GM03348 (cell line): ENCODE measurements at regions not wholly inside any gene's neighbourhood (a gene's known extent, or its start where the extent isn't known, plus 50 kb on each side); places are given as distances from the start of the nearest gene placed in this dataset.
A peak's percentile ranks its signal among the peaks of the same experiment; 100 is the strongest.

ENCODE experiments used
- DNase-seq: peaks from one replicate; pipeline ENCODE4 v3.0.0; 2012; ENCODE audit warnings: low spot score

DNA sequence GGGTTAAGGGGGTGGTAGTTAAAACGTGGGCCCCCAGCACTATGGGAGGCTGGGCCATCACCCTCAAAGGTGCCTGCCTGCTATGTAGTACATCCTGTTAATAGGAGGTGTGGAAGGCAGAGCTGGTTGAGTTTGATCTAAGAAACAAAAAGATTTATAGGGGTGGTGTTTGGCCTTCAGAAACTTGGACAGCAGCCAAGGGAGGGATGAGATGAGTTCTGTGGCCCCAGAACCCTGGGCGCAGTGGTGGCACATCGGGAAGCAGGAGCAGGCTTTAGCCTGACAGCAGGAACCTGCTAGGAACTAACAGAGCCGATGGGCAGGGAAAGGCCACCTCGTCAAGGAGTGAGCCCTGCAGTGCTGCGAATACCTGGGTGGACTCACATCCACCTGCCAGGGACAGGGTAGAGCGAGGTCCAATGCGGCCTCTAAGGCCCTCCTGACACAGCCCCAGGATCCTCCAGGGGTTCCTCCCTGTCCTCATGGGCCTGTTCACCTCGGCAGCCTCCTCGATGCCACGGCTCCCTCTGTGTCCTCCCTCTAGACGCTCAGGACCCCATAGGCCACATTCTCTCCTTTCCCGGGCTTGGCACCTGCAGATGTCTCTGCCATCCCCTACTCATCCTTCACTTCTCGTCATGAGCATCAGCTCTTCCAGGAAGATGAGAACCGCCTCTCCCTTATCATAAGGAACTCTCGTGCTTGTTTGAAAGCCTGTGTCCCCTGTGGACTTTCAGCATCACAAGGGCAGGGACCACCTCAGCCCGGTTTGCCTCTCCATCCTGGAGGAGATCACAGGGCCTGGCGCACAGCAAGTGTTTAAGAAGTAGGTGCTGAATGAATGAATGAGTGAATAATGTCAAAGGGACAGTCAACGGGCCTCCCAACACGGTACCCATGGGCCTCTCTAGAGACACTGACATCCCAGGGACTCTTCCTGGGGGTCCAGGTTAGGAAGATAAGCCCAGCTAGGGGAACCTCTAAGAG, 103.5 kb upstream of the TNRC6C start:
- no peak for DNase-seq

DNA sequence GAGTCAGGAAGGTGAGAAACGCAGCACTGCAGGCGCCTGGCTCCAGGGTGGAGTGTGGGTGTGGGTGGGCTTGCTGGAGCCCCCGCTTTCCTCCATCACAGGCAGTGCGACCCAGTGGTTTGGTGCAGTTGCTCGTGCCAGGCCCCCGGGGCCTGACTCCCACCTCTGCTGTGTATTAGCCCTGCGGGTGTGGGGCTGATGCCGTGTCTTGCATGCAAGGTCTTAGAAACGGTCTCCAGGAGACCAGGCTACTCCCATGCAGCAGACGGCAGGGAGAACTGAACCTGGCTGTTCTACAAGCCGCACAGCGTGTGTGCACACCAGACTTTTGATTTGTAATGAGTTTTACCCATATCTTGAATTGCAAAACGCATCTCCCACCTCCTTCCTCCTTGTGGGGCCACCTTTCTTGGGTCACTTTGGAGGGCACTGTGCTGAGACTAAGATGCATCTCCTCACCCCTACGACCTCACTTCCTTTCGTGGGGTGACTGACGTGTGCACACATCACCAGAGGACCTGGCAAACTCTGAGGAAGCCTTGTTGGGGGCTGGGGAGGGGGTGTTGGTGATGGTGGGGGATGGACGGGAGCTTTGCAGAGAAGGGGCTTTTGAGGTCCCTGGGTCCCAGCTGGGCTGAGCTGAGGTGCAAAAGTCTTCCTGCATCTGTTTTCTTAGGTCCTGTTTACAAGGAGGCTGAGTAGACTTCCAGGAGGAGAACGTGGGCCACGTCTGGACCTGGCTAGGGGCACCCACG, 101.8 kb upstream of the TNRC6C start:
- no peak for DNase-seq

DNA sequence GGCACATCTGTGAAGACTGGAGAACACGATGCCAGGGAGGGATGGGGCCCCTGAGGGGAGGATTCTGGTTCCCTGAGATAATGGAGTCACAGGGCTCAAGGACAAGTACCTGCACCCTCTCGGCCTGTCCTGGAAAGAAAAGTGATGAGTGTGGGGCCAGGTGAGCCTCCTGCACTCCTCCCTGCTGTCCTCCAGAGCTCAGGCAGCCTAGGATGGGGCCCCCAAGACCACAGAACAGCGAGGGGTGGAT, 101.3 kb upstream of the TNRC6C start:
- no peak for DNase-seq

DNA sequence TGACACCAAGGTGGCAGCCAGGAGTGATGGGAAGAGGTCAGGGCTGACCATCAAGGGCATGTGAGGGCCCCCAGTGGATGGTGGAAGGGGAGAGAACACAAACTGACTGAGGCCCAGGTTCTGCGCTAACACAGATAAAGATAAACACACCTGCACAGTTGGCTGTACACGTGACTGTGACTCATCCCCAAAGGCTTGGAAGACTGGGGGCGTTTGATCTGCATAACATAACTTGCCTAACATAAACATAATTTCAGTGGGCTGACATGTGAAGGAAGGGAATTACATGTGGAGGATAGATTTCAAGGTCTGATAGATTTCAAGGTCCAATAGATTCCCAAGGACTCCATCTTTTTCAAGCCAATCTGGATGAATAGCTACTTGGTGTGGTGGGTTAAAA, 100.9 kb upstream of the TNRC6C start:
- DNase-seq, result no peak

DNA sequence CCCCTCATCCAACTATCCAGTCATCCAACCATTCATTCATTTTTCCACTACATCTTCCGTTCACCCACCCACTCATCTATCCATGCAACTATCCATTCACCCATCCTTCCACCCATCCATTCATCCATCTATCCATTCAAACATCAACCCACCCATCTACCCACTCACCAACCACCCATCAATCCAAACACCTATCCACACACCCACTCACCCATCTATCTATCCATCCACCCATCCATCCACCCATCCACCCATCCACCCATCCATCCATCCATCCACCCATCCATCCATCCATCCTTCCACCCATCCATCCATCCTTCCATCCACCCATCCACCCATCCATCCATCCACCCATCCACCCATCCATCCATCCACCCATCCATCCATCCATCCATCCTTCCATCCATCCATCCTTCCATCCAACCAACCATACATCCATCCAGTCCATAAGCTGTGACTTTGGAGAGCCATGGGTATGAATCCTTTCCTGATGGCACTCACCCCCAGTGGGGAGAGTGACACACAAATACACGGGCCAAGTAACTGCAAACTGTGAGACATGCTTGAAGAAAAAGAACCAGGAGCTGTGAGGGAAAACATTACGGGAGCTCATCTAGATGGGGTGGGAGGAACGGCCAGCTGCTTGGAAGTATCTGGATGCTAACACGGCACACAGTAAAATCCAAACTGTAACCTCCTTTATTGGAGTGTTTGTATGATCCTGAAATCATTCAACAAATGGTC, 100.0 kb upstream of the TNRC6C start:
- DNase-seq, result no peak

DNA sequence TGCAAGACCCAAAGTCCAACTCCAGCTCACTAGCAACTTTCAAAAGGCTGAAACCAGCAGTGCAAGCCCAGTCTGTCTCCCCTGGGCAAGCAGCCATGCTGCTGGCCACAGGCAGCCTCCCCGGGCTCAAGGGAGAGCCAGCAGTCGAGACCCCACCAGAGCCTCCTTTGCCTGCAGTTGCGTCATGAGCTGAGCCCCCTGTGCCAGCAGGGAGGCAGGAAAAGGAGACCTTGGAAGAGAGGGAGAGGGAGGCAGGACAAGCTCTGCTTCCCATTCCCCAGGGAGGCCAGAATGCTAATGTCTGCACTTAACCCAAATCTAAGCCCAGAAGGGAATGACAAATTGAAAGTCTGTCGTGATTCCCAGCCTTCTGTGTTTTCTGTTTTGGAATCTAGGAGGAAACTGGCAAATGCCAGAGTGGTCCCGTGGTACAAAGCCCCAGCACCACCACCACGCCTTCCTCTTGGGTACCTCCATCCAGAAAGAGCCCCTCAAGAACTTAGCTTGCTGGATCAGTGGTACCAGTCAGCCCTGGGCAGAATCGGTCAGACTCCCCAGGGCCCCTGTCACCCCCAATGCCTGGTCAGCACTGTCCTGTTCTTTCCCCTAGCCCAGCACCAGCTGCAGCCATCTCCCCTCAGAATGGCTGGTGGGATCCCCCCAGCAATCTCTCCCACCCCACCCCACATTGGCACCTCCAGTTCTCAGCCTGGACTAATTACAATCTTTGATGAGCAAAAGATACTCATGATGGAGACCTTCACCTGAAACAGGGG, 99.3 kb upstream of the TNRC6C start:
- no peak for DNase-seq

DNA sequence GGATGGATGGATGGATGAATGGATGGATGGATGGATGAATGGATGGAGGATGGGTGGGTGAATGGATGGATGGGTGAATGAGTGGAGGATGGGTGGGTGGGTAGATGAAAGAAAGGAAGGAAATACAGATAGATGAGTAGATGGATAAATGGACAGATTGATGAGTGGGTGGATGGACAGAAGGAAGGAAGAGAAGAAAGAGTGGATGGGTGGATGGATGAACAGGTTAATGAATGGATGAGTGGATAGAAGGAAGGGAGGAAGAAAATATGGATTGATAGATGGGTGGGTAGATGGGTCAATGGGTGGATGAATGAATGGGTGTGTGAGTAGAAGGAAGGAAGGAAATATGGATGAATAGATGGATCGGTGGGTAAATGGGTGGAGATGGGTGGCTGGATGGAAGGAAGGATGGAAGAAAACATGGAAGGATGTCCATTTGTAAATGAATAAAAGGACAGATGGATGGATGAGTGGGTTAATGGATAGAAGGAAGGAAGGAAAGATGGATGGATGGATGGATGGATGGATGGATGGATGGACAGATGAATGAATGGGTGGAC, 97.3 kb upstream of the TNRC6C start:
- DNase-seq, result no peak

DNA sequence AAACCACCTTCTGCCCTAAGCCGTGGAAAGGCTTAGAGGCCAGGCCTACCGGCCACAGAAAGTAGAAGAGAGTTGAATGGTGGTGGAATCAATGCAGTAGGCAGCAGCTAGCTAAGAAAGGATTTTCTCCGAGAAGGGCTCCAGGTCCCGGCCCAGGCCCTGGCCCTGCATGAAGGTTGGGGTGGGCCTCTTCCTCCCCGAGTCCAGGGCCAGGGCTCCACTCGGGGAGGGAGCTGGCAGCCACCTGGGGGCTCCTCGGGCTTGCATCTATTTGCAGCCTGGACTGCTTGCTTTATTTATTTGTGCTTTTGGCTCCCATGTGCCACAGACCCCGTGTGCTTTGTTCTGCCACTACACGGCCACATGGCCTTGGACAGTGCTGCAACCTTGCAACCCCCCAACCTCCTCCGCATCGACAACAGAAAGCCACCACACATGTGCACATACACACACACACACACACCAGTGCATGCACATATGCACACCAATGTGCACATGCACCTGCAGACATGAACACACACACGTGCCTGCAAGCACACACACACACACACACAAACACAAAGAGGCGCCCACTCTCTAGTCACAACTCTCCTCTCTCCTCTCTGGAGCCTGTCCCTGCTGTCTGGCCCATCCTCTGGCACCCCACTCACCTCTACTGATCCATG, 96.4 kb upstream of the TNRC6C start:
- no peak for DNase-seq

DNA sequence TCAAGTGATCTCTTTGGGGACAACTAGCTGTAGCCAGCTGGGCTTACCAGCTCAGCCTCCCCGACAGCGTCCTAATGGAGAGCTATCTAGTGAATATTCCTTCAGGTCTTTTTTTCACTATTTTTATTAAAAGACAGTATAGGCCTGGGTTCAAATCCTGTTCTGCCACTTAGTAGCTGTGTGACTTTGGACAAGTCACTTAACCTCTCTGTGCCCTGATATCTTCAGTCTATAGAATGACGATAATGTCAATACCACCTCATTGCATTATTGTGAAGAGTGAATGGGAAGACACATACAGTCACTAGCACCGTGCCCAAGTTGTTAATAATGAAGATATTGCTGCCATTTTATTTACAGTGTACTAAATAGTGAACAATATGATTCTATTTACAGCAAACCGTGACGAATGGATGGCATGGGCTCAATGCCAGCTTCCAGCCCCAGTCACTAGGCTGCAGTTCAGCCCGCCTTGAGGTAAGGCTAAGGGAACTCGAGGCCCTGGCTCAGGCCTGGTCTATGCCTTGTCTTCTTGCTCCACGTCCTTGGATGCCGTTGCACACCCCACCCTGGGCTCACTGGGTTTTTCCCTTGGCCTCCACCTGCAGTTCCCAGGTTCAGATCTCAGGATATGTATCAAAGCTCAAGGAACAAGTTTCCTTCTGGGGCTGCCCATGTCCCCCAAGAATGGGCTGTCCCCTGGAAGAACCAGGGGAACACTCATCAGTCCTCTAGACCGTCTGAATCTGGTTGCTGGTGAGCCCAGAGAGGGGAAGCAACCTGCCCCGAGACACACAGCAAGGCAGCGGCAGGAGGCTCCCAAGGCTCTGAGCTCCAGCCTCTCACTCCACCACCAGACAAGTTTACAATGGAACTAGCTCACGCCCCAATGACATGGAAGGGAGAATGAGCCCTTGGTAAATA, 95.4 kb upstream of the TNRC6C start:
- DNase-seq, result no peak

DNA sequence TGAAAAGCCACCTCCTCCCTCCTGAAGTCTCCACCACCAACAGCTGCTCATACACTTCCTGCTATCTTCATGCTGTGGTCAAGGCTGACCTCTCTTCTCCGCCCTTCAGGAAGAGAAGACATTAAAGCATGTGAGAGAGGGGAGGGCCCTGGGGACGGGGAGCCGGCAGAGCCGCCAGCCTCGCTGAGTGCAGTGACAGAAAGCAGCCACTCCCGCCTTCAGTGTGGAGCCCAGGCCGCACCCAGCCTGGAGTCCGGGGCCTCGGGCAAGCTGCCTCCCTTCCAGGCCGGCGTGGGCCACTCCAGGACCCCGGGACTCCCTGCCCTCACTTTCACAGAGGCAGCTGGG, 94.7 kb upstream of the TNRC6C start:
- DNase-seq, result peak; percentile 48

DNA sequence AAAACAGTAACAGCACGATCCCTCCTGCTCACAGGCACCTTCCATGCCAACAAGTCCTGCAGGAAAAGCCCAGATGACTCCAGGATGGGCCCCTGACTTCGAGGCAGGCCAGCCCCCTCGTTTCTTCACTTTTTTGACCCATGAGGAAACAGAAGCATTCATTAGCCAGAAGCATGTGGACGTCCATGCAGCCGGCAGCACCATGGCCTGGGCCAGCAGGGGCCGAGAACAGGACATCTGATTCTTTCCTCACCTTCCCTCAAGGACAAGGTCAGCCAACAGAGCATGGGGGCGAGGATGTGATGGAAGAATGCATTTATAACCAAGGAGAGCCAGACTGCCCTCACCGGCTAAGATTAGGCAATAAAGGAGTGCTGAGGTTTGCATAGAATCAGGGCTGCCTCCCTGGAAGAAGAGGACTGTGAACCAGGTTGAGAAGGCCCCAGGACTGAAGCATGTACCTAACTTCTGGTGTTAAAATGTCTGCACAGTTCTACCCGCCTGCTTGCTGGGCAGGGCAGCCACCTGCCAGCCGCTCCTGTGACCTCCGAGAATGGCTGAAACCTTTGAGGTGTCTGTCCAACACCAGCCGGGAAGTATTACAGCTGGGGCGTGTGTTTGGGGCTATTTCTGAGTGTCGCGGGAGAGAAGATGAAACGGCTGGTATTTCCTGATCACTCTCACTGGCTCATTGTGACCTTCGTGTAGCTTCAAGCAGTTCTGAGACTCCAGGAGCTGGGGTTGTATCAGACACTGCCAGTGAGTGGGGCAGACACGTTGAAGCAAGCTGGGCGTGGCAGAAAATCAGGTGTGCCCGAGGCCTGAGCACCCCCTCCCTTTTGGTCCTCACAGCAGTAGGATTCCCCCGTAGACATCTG, 94.0 kb upstream of the TNRC6C start:
- DNase-seq, result no peak

DNA sequence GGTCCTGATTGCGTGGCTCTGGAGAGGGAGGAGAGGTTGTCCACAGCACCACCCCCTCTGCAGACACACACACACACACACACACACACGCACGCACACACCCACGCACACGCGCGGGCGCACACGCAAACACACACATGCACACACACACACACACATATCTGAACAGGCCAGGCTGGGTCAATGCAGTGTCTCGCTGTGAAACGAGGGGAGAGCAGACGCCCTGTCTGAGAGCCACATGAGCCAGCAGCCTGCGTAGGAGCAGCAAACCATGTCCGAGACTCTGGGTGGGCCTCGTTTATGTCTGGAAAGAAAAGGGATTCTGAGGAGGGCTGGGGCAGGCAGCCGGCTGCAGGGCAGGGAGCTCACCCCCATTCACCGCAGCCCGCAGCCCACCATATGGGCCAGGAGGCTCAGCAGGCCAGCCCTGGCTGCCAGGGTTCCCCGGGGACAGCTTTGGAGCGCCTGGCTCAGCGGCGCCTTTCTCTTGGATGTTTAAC, 93.3 kb upstream of the TNRC6C start:
- peak; percentile 74 for DNase-seq

DNA sequence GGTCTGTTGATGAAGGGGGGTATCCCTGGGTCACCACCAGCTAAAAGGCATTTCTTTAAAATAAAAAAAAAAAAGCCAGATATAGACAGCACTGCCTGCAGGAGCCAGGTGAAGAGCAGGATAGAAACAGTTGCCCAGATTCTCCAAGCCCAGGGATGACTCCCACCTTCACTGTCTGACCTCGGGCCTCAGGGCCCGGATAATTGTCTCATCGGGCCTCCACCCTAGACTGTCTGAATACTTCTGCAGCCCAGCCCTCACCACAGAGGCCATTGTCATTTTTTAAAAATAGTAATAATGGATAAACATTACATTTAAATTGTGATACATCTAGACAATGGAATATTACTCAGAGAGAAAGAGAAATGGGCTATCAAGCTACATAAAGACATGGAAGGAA, 92.8 kb upstream of the TNRC6C start:
- peak; percentile 58 for DNase-seq

DNA sequence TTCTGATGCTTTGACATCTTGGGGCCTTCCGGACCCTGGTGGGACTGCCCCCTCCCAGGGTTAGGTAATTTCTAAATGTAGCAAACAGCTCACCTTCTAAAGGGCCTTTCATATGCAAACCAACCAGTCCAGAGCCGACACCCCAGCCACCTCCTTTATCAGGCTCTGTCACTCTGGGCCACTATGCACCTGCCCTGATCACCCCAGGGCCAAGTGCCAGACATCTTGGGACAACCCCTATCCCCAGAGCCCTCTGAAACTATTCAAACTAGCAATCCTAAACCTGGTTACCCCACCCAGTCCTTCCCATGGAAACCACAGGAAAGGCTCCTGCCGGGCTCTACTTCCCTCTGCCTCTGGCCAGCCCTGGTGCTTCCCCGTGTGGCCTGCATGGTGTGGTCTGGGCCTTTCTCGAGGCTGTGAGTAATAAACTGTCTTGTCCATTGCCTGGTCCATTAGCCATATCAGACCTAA, 91.2 kb upstream of the TNRC6C start:
- DNase-seq, result no peak

DNA sequence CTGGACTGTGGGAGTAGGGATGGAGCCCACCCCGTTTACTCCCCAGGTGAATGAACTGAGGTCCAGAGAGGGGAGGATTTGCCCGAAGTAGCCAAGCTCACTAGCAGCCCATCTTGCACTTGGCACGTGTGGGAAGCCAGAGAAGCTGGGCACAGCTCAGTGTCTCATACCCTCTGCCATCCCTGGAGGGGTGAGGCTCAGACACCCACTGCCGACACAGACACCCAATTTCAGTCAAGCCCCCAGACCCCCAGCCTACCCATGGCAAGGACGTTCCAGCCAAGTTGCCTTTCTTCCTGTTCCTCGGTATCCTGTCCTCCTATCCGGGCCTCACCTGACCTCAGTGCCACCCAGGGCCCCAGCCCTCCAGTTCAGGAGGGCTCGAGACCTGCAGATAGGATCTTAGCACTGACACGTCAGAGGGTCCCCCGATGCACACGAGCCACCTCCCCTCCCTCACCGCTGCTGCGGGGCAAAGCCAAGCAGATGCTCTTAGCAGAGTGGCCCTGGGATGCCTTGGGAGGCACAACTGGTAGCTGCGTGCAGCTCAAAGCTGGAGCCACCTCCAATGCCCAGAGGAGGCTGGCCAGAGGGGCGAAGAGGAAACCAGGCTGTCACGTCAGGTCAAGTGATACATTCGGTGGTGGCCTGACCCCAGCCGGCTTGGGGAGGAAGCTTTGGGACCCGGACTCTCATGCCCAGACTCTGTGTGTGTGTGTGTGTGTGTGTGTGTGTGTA, 90.4 kb upstream of the TNRC6C start:
- no peak for DNase-seq

DNA sequence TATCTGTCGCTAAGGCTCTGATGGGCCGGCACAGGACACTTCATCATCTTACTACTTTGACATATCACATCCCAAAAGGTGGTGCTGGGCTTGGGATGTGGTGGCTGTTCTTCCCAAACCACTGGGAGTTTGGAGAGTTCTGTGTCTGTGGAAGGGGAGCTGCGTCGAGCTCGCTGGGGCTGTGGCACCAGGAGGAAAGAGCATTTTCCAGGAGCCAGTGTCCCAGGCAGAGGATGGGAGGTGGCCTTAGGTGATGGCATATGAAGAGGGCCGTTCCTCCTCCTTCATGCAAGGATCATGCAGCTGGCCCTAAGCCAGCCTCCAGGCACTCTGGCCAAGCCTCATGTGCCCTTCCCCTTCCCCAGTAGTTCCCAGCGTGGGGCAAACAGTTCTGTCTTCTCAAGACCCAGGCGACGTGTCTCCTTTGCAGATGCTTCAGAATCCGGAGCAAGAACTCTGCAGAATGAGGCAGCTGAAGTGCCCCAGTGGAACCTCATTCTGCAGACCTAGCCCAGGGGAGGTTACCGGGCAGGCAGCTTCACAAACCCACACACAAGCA, 89.4 kb upstream of the TNRC6C start:
- DNase-seq, result no peak

DNA sequence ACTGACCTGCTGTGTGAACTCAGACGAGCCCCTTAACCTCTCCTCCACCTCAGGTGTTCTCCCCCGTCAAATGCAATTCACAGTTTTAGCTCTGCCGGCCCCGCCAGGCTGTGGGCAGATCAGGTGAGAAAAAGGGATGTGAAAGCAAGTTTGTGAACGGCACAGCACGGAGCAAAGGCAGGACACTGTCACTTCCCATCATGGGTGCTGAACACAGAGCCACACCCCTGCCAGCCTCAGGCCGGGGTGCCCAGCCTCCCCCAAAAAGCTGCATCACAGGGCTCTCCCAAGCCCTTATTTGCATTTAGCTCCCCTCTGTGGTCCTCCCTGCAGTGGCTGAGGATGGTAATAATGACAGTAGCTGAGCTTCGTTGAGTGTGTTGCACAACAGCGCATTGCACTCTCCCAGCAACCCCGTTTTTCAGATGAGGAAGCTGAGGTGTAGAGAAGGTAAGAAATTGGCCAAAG, 88.8 kb upstream of the TNRC6C start:
- DNase-seq, result no peak

DNA sequence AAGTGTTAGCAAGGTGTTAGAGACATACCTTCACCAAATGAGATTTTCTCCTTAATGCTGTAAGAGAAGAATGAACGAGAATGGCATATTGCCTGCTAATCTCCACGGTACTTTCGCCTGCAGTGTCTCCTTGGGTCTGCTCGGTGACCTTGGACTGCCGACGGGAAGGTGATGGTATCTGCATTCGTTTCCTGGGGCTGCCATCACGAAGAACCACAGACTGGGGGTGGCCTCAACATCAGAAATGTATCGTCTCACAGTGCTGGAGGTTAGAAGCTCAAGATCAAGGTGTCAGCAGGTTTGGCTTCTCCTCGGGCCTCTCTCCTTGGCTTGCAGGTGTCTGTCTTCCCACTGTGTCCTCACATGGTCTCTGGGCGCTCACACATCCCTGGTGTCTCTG, 86.3 kb upstream of the TNRC6C start:
- DNase-seq, result no peak
